ENCODE measurements at regions not wholly inside any gene's neighbourhood (a gene's known extent, or its start where the extent isn't known, plus 50 kb on each side); places are given as distances from the start of the nearest gene placed in this dataset.

GRCh38 chr7:52107355-52107754 lies 790.7 kb upstream of the COBL start:
- DNase-seq, result no peak

GRCh38 chr7:52095861-52096260 lies 779.3 kb upstream of the COBL start:
- DNase-seq, result no peak

- no peak for DNase-seq
These were observed 775.4 kb upstream of the COBL start for GRCh38 chr7:52091996-52092395.

- DNase-seq, result no peak
These were observed 774.5 kb upstream of the COBL start for GRCh38 chr7:52091101-52091500.

GRCh38 chr7:52088008-52088901 lies 771.6 kb upstream of the COBL start:
- no peak for DNase-seq

- DNase-seq, result no peak
These were observed 769.0 kb upstream of the COBL start for GRCh38 chr7:52085610-52086009.

- DNase-seq, result no peak
These were observed 763.9 kb upstream of the COBL start for GRCh38 chr7:52080493-52080892.

- no peak for DNase-seq
These were observed 763.1 kb upstream of the COBL start for GRCh38 chr7:52079726-52080125.

GRCh38 chr7:52077571-52077970 lies 761.0 kb upstream of the COBL start:
- DNase-seq, result no peak

GRCh38 chr7:52074912-52075311 lies 758.3 kb upstream of the COBL start:
- no peak for DNase-seq

GRCh38 chr7:52074071-52074470 lies 757.5 kb upstream of the COBL start:
- no peak for DNase-seq

- DNase-seq, result no peak
These were observed 755.1 kb upstream of the COBL start for GRCh38 chr7:52071744-52072143.

- no peak for DNase-seq
These were observed 747.9 kb upstream of the COBL start for GRCh38 chr7:52064493-52064892.

GRCh38 chr7:52061666-52062065 lies 745.1 kb upstream of the COBL start:
- no peak for DNase-seq

GRCh38 chr7:52053525-52053924 lies 736.9 kb upstream of the COBL start:
- DNase-seq, result no peak

GRCh38 chr7:52030722-52031121 lies 714.1 kb upstream of the COBL start:
- DNase-seq, result no peak

GRCh38 chr7:52026140-52026539 lies 709.5 kb upstream of the COBL start:
- no peak for DNase-seq

- no peak for DNase-seq
These were observed 704.7 kb upstream of the COBL start for GRCh38 chr7:52021343-52021742.

GRCh38 chr7:52018680-52019054 lies 702.1 kb upstream of the COBL start:
- no peak for DNase-seq

GRCh38 chr7:52017802-52018679 lies 701.4 kb upstream of the COBL start:
- DNase-seq, result peak in 1 of 2 donors; percentile 18

GRCh38 chr7:52009181-52009580 lies 692.6 kb upstream of the COBL start:
- DNase-seq, result no peak

- no peak for DNase-seq
These were observed 690.1 kb upstream of the COBL start for GRCh38 chr7:52006674-52007073.

- DNase-seq, result no peak
These were observed 689.0 kb upstream of the COBL start for GRCh38 chr7:52005613-52006012.

GRCh38 chr7:51995596-51996179 lies 679.1 kb upstream of the COBL start:
- DNase-seq, result no peak

Measured in stimulated activated CD4-positive, alpha-beta T cell treated with anti-CD3 and anti-CD28 coated beads, Interleukin-2, amount 100 ng/mL, for 24 hours (primary cell).